ENCODE measurements at regions not wholly inside any gene's neighbourhood (a gene's known extent, or its start where the extent isn't known, plus 50 kb on each side); places are given as distances from the start of the nearest gene placed in this dataset.
"Not testable (repeated sequence)": the region's sequence is repeated elsewhere in the genome, so short reads cannot be mapped to it uniquely, and the experiment has no call there.

DNA sequence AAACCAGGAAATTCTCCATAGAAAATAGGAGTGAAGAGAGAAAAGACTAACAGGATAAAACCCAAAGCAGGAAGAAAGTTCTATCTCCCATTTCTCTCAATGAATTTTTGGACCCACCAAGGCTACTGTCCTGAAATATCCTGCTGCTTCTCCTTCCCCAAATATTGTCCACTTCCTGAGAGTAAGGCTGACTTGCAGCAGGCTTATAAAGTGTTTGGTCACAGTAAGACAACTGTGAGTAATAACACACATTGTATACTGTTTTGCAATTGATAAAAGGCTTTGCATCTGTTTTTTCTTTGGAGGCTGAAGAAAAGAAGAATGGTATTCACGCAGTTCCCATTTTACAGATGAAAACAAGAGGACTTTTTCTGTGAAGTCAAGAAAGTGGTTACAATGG lies 52.8 kb downstream of the FOXD4L6 start:
- DNase-seq (ENCODE audit: low read depth); H3K4me3 ChIP-seq (ENCODE audit: control insufficient read depth, low read depth, low read length): not testable (repeated sequence)

DNA sequence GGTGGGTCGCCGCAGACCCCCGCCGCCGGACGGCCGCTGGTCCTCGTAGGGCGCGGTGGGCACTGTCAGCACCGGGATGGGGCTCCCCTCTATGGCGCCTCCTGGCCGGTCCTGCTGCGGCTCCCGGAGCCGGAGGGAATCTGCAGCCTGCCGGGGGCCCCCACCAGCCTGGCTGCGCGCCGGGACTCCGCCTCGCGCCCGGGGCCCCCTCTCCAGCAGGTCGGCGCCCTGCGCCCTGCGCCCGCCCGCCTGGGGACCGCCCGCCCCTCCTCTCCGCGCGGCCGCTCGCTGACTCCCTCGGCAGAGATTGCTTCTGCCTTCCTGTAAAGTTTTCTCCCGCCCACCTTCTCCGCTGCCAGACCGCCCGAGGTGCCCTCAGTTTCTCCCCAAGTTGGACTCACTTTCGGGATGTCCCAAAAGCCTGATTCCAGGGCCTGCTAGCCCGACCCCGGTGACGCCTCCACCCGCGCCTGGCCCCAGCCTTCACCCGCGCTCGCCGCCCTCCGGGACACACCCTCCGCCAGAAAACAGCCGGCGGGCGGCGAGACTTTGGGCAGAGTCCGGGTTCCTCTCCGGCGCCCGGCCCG lies 54.0 kb downstream of the FOXD4L6 start:
- DNase-seq (ENCODE audit: low read depth) = not testable (repeated sequence)
- peak overlapping the region; percentile 66 for H3K4me3 ChIP-seq (ENCODE audit: control insufficient read depth, low read depth, low read length)

DNA sequence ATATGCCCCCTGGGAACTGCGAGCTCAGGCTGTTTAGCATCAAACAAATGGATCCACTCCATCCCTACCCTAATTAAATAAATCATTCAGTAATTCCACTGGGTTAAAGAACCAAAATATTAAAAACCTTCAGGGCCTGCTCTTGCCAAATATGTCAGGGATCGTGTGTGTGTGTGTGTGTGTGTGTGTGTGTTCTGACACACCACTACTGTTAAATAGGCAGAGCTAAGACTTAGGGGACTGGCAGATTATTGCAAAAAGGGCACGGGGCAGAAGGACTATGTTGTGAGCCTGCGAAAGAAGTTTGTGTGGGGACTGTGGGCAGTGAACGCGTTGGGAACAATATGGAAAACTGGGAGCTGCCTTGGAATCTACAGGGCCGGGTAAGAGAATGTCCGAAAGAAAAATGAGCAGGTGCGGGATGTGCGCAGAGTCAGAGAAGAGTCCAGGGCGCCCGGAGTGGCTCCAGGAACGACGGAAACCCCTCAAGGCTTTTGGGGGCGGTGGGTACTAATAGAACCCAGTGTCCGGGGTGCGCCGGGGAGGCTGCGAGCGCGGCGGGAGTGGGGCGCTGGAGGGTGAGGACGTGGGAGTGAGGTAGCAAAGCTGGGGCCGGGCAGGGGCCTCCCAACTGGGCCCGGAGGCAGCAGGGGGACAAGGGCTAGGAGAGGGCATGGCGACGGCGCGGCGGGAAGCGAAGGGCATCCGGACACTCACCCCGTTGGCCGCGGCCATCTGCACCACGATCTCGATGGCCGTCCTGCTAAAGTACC lies 54.8 kb downstream of the FOXD4L6 start:
- DNase-seq (ENCODE audit: low read depth) = not testable (repeated sequence)
- H3K4me3 ChIP-seq (ENCODE audit: control insufficient read depth, low read depth, low read length) = peak overlapping the region; percentile 66

DNA sequence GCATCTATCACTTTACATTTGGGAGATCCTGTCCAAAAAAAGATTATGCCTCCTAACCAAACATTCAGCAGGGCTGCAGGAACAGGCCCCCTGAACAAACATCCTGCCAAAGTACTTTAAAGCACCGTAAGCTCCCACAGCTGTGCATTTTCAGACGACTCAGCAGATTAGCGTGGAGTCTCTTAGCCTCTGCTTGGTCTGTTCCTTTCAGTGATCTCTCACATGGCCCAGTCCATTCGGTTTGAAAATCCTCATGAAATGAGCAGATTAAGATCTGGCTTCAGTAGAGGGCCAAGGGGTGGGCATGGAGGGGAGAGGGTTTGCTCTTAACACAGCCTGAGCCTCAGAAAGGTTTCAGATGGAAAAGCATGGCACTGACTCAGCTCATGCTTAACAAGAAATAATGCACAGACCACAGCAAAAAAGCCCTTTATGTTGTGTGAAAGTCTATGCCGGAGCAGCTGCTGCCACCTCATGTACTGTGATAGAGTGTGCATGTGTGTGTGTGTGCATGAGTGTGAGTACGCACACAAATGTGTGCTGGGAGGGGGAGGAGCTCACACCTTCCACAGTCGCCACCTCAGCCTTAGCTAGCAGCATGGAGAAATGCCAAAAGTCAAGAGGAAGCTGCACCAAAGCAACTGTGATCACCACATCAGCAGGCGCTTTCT lies 64.2 kb downstream of the FOXD4L6 start:
- not testable (repeated sequence) for DNase-seq (ENCODE audit: low read depth); H3K4me3 ChIP-seq (ENCODE audit: control insufficient read depth, low read depth, low read length)

DNA sequence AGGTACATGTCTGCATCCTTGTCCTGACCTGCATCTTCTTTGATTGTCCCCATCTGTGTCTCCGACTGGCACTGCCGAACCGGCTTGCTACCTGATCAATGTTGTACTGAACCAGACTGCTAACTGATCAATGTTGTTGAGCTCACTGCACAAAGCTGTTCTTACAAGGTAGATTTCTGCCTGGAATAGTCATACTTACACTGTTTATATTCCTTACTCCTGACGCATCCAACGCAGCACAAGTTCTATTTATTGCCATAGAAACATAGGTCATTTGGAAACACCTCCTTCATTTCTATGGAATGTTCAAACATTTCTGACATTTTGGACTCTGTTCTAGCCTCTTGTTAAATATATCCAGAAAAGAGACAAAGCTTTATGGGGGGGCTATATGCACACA lies 65.2 kb downstream of the FOXD4L6 start:
- not testable (repeated sequence) for H3K4me3 ChIP-seq (ENCODE audit: control insufficient read depth, low read depth, low read length); DNase-seq (ENCODE audit: low read depth)

DNA sequence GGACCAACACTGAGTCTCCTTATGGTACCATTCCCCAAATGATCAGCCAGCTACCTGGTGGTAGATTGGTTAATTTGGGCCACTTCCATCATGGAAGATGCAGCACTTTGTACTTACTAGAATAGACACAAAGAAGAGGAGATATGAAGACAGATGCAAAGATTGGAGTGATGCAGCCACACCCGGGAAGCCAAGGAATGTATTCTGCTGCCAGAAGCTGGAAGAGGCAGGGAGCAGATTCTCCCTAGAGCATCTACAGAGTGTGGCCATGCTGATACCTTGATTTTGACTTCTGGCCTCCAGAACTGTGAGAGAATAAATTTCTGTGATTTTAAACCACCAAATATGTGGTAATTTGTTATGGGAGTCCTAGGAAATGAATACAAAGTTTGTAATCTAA lies 68.9 kb downstream of the FOXD4L6 start:
- not testable (repeated sequence) for H3K4me3 ChIP-seq (ENCODE audit: control insufficient read depth, low read depth, low read length); DNase-seq (ENCODE audit: low read depth)

DNA sequence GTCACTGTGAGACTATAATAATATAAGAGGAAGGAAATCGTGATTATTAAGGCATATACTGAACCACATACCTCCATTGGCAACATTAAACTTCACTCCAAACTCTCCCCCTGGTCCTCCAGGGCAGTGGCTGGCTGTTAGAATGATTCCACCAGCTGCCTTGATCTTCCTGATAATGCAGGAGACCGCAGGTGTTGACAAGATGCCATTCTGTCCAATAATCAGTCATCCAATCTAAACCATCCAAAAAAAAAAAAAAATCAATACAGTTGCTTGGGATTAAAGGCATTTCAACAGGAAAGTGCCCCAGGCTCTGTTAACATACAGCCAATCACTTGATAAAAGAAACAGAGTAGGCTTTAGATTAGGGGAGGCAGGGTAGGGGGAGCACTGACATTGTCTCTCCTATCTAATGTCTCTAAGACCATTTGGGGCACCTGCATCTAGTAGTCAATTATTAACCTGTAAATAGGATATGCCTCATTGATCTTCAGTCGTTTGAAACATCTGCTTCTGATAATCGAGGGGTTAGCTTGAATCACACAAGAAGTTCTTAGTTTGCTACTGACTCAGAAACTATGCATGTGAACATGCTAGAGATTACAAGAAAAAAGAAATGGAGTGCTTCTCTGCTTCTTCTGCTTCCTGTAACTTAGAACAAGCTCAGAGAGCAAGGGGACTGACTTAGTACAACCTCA lies 74.7 kb downstream of the FOXD4L6 start:
- H3K4me3 ChIP-seq (ENCODE audit: control insufficient read depth, low read depth, low read length); DNase-seq (ENCODE audit: low read depth): not testable (repeated sequence)

DNA sequence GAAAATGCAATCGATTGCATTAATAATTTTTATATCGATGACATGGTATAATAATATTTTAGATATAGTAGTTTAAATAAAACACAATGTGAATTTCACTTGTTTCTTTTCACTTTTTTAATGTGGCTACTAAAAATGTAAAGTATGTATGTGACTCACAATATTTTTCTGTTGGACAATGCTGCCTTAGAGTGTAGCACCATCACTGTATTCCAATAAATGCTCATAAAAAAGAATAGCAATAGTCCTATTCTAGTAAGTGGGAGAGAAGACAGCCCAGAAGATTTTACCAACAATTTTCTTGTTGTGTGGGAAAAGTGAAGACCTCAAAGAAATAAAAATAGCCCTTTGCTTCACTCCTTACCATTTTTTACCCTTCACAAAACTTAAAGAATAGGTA lies 79.8 kb downstream of the FOXD4L6 start:
- not testable (repeated sequence) for H3K4me3 ChIP-seq (ENCODE audit: control insufficient read depth, low read depth, low read length); DNase-seq (ENCODE audit: low read depth)

DNA sequence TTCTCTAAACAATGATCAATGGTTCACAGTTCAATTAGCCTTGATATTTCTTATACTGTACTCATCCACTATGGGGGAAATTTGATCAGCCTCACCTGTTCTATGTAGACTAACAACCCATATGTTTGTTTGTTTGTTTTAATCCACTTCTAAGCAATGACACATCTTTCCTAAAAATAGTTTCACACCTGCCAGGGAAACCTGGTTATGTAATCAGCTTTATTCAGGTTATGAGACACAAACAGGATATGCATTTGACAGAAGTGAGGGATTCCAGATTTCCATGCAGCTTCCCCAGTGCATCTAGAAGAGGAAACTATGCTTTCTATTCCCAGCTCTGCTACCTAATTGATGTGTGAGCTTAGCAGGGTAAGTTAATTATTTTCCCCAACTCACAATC lies 80.7 kb downstream of the FOXD4L6 start:
- DNase-seq (ENCODE audit: low read depth); H3K4me3 ChIP-seq (ENCODE audit: control insufficient read depth, low read depth, low read length): not testable (repeated sequence)

DNA sequence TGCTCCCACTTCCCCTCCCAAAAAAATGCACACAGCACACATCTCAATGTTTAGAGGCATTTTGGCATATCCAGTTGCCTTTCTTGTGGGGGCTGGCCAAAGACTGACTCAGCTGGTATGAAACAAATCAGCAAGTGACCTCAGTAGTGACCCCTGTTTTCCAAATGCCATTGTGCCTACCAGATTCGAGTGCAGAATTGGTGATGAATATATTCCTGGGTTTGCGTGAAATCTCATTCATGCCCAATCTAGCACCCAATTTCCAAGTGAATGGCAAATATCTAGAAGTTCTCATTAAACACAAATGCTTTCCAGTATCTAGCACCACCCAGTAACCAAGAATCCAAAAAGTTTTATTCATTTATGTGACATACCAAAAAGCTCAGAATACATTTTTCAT lies 83.6 kb downstream of the FOXD4L6 start:
- DNase-seq (ENCODE audit: low read depth); H3K4me3 ChIP-seq (ENCODE audit: control insufficient read depth, low read depth, low read length): not testable (repeated sequence)

DNA sequence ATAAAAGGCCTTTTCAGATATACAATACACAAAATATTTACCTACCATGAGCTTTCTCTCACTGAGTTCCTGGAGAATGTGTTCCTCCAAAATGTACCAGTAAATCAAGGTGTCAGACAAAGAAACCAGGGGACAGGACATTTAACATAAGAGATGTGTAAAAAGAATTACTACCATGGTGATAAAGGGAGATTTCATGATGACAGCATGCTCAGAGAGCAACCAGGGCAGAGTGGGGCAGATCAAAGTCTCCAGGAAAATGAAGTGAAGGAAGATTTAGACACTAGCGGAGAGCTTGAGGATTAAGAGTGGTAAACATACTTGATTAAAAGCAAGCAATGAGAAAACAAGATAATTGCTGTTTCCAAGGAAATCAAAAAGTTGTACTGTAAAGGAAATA lies 85.0 kb downstream of the FOXD4L6 start:
- DNase-seq (ENCODE audit: low read depth); H3K4me3 ChIP-seq (ENCODE audit: control insufficient read depth, low read depth, low read length): not testable (repeated sequence)

DNA sequence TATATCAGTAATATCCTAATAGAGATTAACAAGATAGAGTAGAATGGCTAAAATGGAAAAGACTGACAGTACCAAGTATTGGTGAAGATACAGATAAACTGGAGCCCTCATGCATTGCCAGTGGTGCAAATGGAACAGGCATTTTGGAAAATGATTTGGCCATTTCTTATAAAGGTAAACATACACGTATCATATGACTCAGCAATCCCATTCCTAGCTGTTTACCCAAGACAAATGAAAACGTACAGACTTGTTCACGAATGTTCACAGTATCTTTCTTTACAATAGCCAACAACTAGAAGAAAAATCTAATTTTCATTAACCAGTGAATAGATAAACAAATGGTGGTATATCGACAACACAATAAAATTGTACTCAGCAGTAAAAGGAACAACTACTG lies 86.4 kb downstream of the FOXD4L6 start:
- H3K4me3 ChIP-seq (ENCODE audit: control insufficient read depth, low read depth, low read length); DNase-seq (ENCODE audit: low read depth): not testable (repeated sequence)

DNA sequence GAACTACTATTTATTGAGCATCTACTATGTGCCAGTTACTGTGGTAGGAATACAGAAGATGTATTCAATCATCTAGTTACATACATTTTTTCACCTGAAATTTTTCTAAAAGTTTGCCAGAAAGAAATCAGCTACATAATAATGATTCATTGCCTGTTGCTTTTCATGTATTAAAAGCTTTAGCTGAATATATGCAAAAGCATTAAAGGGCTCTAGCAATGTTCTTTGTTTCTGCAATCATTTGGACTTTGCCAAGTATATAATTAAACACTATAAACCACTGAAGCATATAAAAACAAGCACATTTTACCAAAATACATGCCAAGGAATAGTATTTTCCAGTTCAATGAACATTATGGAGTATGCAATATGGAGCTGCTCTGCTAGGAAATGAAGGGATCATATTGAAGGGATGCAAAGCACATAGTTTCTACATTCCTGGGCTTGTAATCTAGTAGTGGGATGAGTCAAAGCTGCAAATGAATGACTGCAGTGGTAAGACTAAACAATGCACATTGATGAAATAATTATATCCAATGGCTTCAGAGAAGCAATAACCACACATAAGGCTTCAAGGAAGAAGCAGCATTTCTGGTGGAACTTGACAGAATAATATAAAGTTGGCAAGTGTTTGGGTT lies 87.7 kb downstream of the FOXD4L6 start:
- DNase-seq (ENCODE audit: low read depth) = not testable (repeated sequence)

DNA sequence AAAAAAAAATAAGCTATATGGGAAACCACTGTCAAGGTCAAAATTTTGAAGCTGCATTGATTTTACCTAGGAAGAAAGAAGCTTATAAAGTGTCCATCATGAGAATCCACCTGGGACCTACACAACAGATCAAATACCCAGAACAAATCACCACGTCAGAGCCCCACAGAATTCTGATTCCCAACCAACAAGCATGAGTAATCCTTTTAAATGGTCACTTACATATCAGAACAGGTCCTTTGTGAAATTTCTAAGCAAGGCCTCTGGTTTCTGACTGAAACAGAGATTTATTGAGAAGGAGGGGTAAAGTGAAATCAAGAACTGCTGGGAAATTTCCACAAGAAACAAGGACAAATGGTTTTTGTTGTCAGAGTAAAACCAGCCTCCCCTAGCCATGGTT lies 93.2 kb downstream of the FOXD4L6 start:
- not testable (repeated sequence) for DNase-seq (ENCODE audit: low read depth)

More for the DNA sequence above, 87.7 kb downstream of the FOXD4L6 start:
- H3K4me3 ChIP-seq (ENCODE audit: control insufficient read depth, low read depth, low read length) = not testable (repeated sequence)

DNA sequence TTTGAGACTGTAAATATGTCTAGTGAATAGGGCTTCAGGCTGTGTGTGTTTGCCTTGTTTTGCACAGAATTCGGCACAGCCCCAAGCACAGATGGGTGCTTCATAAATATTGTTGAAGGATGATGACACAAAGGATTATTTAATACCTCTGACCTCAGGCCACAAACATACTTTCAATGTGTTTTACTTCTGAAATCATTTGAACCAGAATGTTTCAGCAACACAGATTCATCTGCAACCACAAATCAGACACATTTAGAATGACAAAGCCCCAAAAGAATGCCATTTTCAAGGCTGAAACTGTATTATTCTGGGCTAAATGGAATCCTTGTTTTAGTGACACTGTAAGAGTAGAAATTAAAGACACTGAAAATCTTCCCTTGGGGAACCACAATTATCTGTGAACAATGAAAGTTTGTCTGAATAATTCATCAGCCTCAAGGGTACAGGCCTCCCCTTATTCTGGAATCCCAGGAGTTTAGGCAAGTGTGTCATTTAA lies 93.7 kb downstream of the FOXD4L6 start:
- peak; percentile 62 for DNase-seq (ENCODE audit: low read depth)
- not testable (repeated sequence) for H3K4me3 ChIP-seq (ENCODE audit: control insufficient read depth, low read depth, low read length)

More for the DNA sequence above, 93.2 kb downstream of the FOXD4L6 start:
- H3K4me3 ChIP-seq (ENCODE audit: control insufficient read depth, low read depth, low read length) = not testable (repeated sequence)

DNA sequence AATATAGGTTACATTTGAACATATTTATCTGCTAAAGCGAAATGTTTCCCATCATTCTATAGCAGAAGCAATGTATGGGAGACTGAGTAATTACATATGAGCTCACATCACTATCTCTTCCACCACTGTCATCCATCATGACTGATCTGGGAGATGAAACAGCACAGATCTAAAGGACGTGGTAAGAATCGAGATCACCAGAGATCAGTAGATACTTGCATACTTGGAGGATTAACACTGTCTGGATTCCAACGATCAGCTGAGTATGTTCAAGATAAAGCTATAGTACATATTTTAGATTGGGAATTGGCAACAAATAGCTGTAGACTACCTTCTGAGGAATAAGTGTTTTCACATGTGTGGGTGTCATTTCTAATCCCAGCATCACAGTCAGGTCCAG lies 94.6 kb downstream of the FOXD4L6 start:
- H3K4me3 ChIP-seq (ENCODE audit: control insufficient read depth, low read depth, low read length); DNase-seq (ENCODE audit: low read depth): not testable (repeated sequence)

DNA sequence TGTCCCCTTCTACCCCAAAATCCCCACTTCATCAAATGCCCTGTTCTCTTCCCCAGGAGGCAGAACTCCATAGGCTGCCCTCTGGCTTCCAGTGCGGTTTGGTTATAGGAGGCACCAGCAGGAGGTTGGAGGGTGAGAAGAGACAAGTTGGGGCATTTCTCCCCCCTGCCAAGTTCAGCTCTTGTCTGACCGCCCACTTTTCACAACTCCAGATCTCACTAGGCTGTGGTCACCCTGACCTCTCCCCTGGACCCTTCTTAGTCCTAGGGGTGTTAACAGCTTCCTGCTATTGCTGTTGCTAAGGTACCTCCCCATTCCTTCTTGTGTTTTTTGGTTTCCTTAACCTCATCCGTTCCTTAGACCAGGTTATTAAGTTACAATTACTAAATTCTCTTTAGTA lies 95.1 kb downstream of the FOXD4L6 start:
- H3K4me3 ChIP-seq (ENCODE audit: control insufficient read depth, low read depth, low read length); DNase-seq (ENCODE audit: low read depth): not testable (repeated sequence)

All from AG09309 (cell line).